Mucosa of stomach (tissue), 1 donor: ENCODE measurements at regions not wholly inside any gene's neighbourhood (a gene's known extent, or its start where the extent isn't known, plus 50 kb on each side); places are given as distances from the start of the nearest gene placed in this dataset.
"Not testable (repeated sequence)": the region's sequence is repeated elsewhere in the genome, so short reads cannot be mapped to it uniquely, and the experiment has no call there.

Experiments used
- H3K27me3 ChIP-seq: one replicate; pipeline ENCODE4 v1.7.0; 2013; ENCODE audit warnings: mild to moderate bottlenecking, low read length; ENCODE audit not compliant: control insufficient read depth, insufficient read depth
- H3K36me3 ChIP-seq: one replicate; pipeline ENCODE4 v1.7.0; 2013; ENCODE audit warnings: low read length; ENCODE audit not compliant: control insufficient read depth, insufficient read depth
- H3K4me1 ChIP-seq: one replicate; pipeline ENCODE4 v1.7.0; 2013; ENCODE audit warnings: mild to moderate bottlenecking, low read length; ENCODE audit not compliant: control insufficient read depth, insufficient read depth
- H3K4me3 ChIP-seq: one replicate; pipeline ENCODE4 v1.7.0; 2013; ENCODE audit warnings: low read length
- H3K9ac ChIP-seq: one replicate; pipeline ENCODE4 v1.7.0; 2013; ENCODE audit warnings: mild to moderate bottlenecking, low read length, moderate library complexity
- H3K9me3 ChIP-seq: one replicate; pipeline ENCODE4 v1.7.0; 2013; ENCODE audit warnings: mild to moderate bottlenecking, low read length, moderate library complexity; ENCODE audit not compliant: control insufficient read depth
- donor health status: Pancreatic carcinoma.

- no peak overlapping the region for H3K9ac ChIP-seq
Observed at GRCh38 chr4:188737251-188738002, 598.2 kb downstream of the TRIML1 start.

GRCh38 chr4:188738290-188738689 lies 599.0 kb downstream of the TRIML1 start:
- H3K9me3 ChIP-seq, H3K36me3 ChIP-seq, H3K27me3 ChIP-seq, H3K4me1 ChIP-seq, H3K9ac ChIP-seq, H3K4me3 ChIP-seq: not testable (repeated sequence)

More at GRCh38 chr4:188737251-188738002, 598.2 kb downstream of the TRIML1 start:
- no peaks in the 10 kb centered on the region for H3K27me3 ChIP-seq
- no peak overlapping the region for H3K4me3 ChIP-seq
- no peaks in the 10 kb centered on the region for H3K36me3 ChIP-seq
- H3K4me1 ChIP-seq = no peaks in the 10 kb centered on the region
- H3K9me3 ChIP-seq = no peaks in the 10 kb centered on the region

DNA sequence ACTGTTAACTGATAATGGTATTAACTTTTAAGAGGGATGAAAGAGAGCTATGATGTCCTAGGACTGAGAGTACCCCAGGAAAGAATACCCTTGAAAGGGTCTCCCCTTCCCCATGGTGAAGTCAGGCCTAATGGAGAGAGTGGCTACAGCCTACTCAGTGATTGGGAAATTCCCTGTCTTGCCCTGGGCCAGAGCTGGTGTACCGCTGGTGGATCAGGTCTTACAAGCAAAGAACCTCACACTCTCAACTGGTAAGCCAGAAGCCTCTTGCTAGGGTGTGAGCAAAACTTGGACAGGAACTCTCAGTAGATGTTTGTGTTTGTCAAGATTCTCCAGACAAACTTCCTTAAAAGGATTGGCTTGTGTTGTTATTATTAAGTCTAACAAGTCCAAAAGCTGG lies 600.9 kb downstream of the TRIML1 start:
- not testable (repeated sequence) for H3K4me3 ChIP-seq, H3K4me1 ChIP-seq, H3K27me3 ChIP-seq, H3K36me3 ChIP-seq, H3K9ac ChIP-seq, H3K9me3 ChIP-seq

DNA sequence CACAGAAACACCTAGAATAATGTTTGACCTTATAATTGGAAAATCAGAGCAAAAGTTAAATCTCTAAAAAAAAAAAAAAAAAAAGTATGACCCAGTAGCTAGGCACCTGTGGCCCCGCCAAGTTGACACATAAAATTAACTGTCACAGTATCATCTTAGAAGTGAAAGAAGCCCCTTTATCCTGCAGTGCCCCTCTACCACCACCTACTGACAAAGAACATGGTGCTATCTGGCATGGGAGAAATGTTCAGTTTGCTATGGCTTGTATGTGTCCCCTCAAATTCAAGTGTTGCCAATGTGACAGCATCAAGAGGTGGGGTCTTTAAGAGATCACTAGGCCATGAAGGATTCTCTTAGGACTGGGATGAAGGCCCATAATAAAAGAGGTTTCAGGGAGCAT lies 601.5 kb downstream of the TRIML1 start:
- H3K27me3 ChIP-seq, H3K9me3 ChIP-seq, H3K4me3 ChIP-seq, H3K9ac ChIP-seq, H3K36me3 ChIP-seq, H3K4me1 ChIP-seq: not testable (repeated sequence)

- no peaks in the 10 kb centered on the region for H3K4me1 ChIP-seq
- no peak overlapping the region for H3K4me3 ChIP-seq
- H3K27me3 ChIP-seq = no peaks in the 10 kb centered on the region
- H3K9ac ChIP-seq = no peak overlapping the region
- H3K36me3 ChIP-seq = no peaks in the 10 kb centered on the region
- no peaks in the 10 kb centered on the region for H3K9me3 ChIP-seq
Observed at GRCh38 chr4:188754372-188755002, 615.2 kb downstream of the TRIML1 start.

DNA sequence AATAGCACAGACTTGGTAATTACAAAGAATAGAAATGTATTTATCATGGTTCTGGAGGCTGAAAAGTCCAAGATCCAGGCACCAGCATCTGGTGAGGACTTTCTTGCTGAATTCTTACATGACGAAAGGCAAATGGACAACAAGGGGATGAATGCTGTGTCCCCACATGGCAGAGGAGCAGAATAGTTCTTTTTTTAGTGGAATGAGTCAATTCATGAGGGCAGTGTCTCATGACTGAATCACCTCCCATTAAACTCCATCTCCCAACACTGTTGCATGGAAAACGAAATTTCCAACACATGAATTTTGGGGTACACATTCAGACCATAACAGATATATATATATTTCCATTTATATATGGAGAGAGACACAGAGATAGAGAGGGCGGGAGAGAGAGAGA lies 628.3 kb downstream of the TRIML1 start:
- no peaks in the 10 kb centered on the region for H3K4me1 ChIP-seq
- H3K9me3 ChIP-seq = no peaks in the 10 kb centered on the region
- H3K4me3 ChIP-seq = no peak overlapping the region
- H3K27me3 ChIP-seq = no peaks in the 10 kb centered on the region
- no peaks in the 10 kb centered on the region for H3K36me3 ChIP-seq
- no peak overlapping the region for H3K9ac ChIP-seq

DNA sequence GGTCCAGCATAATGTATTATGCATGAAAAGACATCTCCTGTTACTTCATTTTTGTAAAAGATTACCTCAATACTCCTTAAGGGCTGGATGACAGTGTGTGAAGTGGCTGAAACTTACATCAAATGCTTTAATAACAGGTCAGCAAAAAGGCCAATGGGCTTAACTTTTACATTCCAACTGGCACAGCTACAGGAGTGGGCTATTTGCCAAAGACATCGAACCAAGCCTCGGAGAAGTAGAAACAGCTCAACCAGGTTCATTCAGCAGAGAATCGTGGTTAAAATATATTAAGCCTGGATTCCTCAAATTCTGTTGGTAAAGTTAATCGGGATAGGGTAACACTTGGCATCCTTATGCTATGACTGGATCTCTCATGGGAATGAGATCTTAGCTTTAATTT lies 639.7 kb downstream of the TRIML1 start:
- H3K9ac ChIP-seq = no peak overlapping the region
- H3K4me3 ChIP-seq = no peak overlapping the region
- H3K9me3 ChIP-seq = no peaks in the 10 kb centered on the region
- no peaks in the 10 kb centered on the region for H3K4me1 ChIP-seq
- no peaks in the 10 kb centered on the region for H3K36me3 ChIP-seq
- H3K27me3 ChIP-seq = no peaks in the 10 kb centered on the region

DNA sequence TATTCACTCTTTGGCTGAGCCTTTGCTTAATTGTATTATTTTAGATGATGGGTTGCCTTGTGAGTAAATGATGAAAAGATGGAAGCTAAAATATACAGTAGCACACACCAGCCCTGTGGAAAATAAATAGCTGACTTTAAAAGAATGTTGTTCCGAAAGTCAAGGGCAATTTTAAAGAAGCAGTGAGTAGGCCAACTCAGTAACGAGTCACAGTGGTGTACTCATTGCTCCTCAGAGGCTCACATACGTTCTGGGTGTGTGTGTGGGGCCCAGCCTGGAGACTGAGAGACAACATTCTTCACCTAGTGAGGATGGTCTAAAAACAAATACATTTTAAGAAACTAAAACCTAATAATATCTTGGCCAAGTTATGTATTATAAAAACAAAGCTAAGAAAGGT lies 640.3 kb downstream of the TRIML1 start:
- no peaks in the 10 kb centered on the region for H3K36me3 ChIP-seq
- H3K4me1 ChIP-seq = no peaks in the 10 kb centered on the region
- H3K9ac ChIP-seq = no peak overlapping the region
- no peaks in the 10 kb centered on the region for H3K27me3 ChIP-seq
- no peak overlapping the region for H3K4me3 ChIP-seq
- no peaks in the 10 kb centered on the region for H3K9me3 ChIP-seq

- H3K4me3 ChIP-seq = no peak overlapping the region
- H3K36me3 ChIP-seq = no peaks in the 10 kb centered on the region
- no peaks in the 10 kb centered on the region for H3K4me1 ChIP-seq
- H3K9me3 ChIP-seq = no peaks in the 10 kb centered on the region
- no peaks in the 10 kb centered on the region for H3K27me3 ChIP-seq
- H3K9ac ChIP-seq = no peak overlapping the region
Observed at GRCh38 chr4:188780028-188780427, 640.8 kb downstream of the TRIML1 start.

GRCh38 chr4:188780686-188781085 lies 641.4 kb downstream of the TRIML1 start:
- H3K36me3 ChIP-seq = no peaks in the 10 kb centered on the region
- H3K4me3 ChIP-seq = no peak overlapping the region

DNA sequence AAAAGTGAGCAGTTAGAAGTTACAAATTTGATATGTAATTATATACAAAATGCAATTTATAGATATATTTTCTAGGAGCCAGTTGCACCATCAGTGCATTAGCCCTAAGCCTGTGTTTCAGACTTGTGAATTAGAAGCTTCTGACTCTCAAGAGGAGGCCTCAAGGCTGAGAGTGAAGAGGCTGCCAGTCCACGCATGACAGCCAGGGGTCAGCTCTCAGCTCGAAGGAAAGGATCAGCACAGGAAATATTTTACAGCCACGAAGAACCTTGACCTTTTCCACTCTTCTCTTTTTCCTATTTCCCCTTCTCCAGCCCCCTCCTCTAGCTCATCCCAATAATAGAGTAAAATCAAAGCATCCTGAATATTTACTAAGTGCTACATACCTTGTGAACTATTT lies 642.4 kb downstream of the TRIML1 start:
- no peaks in the 10 kb centered on the region for H3K27me3 ChIP-seq
- H3K4me1 ChIP-seq = no peaks in the 10 kb centered on the region
- H3K9ac ChIP-seq = no peak overlapping the region
- H3K36me3 ChIP-seq = no peaks in the 10 kb centered on the region
- H3K9me3 ChIP-seq = no peaks in the 10 kb centered on the region
- no peak overlapping the region for H3K4me3 ChIP-seq

More at GRCh38 chr4:188780686-188781085, 641.4 kb downstream of the TRIML1 start:
- Histone ChIP-seq H3K27me3 (no peaks in the 10 kb centered on the region), H3K4me1 (no peaks in the 10 kb centered on the region), H3K9ac (no peak overlapping the region), H3K9me3 (no peaks in the 10 kb centered on the region)

GRCh38 chr4:188783175-188783574 lies 643.9 kb downstream of the TRIML1 start:
- Histone ChIP-seq H3K4me3 (no peak overlapping the region), H3K36me3 (no peaks in the 10 kb centered on the region), H3K9ac (no peak overlapping the region), H3K4me1 (no peaks in the 10 kb centered on the region), H3K27me3 (no peaks in the 10 kb centered on the region), H3K9me3 (no peaks in the 10 kb centered on the region)
